ENCODE measurements at regions not wholly inside any gene's neighbourhood (a gene's known extent, or its start where the extent isn't known, plus 50 kb on each side); places are given as distances from the start of the nearest gene placed in this dataset.

DNA sequence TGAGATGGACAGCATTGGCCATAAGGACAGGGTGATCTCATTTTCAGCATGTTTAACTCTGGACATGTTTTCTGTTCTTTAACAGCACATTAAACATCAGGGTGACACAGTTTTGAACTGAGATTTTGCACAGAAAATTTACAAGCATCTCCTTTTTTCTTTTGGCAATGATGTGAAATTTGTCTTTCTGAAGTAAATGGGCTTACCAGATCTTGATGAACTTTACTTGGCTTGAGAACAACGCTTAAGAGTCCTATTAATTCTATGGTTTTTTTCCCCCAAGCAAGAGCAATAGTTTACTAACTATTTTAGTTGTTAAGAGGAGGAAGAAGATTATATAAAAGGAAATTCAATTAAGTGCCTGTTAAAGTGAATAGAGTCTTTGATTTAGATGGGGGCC, 491.0 kb downstream of the SNAPC1 start:
- H3K36me3 ChIP-seq (replicated peaks in 1 of 2; ENCODE audit: control insufficient read depth in 1 of 2, insufficient read depth in 2 of 2, low read length in 2 of 2), result no peaks in the 10 kb centered on the region
- TF ChIP-seq HOXA7 (CRISPR knock-in tag; IDR thresholded peaks at IDR 0.05), result no peak
- TF ChIP-seq, protein P1, sequence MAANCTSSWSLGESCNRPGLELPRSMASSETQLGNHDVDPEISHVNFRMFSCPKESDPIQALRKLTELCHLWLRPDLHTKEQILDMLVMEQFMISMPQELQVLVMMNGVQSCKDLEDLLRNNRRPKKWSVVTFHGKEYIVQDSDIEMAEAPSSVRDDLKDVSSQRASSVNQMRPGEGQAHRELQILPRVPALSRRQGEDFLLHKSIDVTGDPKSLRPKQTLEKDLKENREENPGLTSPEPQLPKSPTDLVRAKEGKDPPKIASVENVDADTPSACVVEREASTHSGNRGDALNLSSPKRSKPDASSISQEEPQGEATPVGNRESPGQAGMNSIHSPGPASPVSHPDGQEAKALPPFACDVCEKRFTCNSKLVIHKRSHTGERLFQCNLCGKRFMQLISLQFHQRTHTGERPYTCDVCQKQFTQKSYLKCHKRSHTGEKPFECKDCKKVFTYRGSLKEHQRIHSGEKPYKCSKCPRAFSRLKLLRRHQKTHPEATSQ (CRISPR knock-in tag; IDR thresholded peaks at IDR 0.05; ENCODE audit: borderline replicate concordance), result no peak
- TF ChIP-seq ZMAT3 (CRISPR knock-in tag; conservative IDR thresholded peaks at IDR 0.05), result no peak
- no peak for TF ChIP-seq SIX4 (CRISPR knock-in tag; IDR thresholded peaks at IDR 0.05)
- TF ChIP-seq ZNF644 (CRISPR knock-in tag; IDR thresholded peaks at IDR 0.05; ENCODE audit: low read depth), result no peak
- TF ChIP-seq, protein P2, sequence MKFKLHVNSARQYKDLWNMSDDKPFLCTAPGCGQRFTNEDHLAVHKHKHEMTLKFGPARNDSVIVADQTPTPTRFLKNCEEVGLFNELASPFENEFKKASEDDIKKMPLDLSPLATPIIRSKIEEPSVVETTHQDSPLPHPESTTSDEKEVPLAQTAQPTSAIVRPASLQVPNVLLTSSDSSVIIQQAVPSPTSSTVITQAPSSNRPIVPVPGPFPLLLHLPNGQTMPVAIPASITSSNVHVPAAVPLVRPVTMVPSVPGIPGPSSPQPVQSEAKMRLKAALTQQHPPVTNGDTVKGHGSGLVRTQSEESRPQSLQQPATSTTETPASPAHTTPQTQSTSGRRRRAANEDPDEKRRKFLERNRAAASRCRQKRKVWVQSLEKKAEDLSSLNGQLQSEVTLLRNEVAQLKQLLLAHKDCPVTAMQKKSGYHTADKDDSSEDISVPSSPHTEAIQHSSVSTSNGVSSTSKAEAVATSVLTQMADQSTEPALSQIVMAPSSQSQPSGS (CRISPR knock-in tag; IDR thresholded peaks at IDR 0.05), result no peak
- no peaks in the 10 kb centered on the region for H4K20me1 ChIP-seq (ENCODE audit: insufficient read depth, low read length)
- DNase-seq (ENCODE audit: low spot score) (no peak), FAIRE-seq (no peak), ATAC-seq (no peak)
- H3K4me3 ChIP-seq (replicated peaks in 1 of 3; ENCODE audit: insufficient read depth in 1 of 3, low read depth in 2 of 3, low read length in 3 of 3), result no peak overlapping the region
- BruUV-seq (replicated peaks), result no TSS peak
- no peaks in the 10 kb centered on the region for H3K9me3 ChIP-seq (ENCODE audit: low read length)
- H3K27ac ChIP-seq (ENCODE audit: extremely low read length, insufficient read depth, low read length), result no peak overlapping the region
- no peak overlapping the region for H2AFZ ChIP-seq (ENCODE audit: low read length)
- peaks cover 10% of the 10 kb centered on the region; the same call in 1 of the 2 replicates for H3K4me1 ChIP-seq (ENCODE audit: insufficient read depth, low read length)
- no peak overlapping the region for H3K9ac ChIP-seq (ENCODE audit: insufficient read depth, low read depth, low read length)
- WGBS (ENCODE audit: low lambda C conversion rate), result 0% methylated on average over 1 of the region's 1 CpG
- ChIA-PET CTCF (ENCODE audit: low intra/inter-chr PET ratio, low total read pairs) (no interaction called here), POLR2A (no interaction called here)
- H3K79me2 ChIP-seq (ENCODE audit: insufficient read depth, low read length), result no peaks in the 10 kb centered on the region
- in situ Hi-C loops (cut with HindIII; ENCODE audit: extremely low pct_ligation_motif_present, low pct_unique_long_range_greater_than_20kb), result no loop called here
- no peaks in the 10 kb centered on the region for H3K27me3 ChIP-seq (ENCODE audit: control insufficient read depth in 1 of 2, insufficient read depth in 2 of 2, low read length in 2 of 2)
- intact Hi-C loops (cut with micrococcal nuclease; ENCODE audit: unreplicated experiment), result no loop called here
- no peak overlapping the region for H3K4me2 ChIP-seq (ENCODE audit: low read depth, low read length)

DNA sequence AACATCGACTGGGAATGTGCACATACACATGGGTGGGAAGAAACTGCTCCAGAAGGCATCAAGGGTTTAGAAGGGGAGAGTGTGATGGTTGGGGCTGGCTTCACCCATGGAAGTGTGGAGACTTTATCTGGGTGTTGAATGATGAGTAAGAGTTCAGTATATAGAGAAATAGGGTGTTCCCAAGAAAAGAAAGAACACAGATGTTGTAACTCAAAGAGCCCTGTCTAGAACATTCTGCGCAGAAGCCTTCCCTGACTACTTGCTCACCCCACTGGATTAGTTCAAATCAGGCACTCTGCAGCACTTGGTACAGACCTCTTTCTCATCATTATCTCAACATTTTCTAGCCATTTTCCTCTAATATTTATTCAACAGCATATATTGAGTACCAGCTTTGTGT, 491.7 kb downstream of the SNAPC1 start:
- ATAC-seq, result no peak
- TF ChIP-seq, protein P3, sequence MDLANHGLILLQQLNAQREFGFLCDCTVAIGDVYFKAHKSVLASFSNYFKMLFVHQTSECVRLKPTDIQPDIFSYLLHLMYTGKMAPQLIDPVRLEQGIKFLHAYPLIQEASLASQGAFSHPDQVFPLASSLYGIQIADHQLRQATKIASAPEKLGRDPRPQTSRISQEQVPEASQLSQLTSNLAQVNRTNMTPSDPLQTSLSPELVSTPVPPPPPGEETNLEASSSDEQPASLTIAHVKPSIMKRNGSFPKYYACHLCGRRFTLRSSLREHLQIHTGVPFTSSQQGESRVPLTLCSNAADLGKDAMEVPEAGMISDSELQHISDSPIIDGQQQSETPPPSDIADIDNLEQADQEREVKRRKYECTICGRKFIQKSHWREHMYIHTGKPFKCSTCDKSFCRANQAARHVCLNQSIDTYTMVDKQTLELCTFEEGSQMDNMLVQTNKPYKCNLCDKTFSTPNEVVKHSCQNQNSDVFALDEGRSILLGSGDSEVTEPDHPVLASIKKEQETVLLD (CRISPR knock-in tag; IDR thresholded peaks at IDR 0.05; ENCODE audit: low read depth), result no peak
- no peak for TF ChIP-seq REXO4 (CRISPR knock-in tag; IDR thresholded peaks at IDR 0.05; ENCODE audit: borderline replicate concordance)
- TF ChIP-seq KAT2B (IDR thresholded peaks at IDR 0.05; ENCODE audit: borderline replicate concordance, low read depth, low read length), result no peak
- TF ChIP-seq, protein P4, sequence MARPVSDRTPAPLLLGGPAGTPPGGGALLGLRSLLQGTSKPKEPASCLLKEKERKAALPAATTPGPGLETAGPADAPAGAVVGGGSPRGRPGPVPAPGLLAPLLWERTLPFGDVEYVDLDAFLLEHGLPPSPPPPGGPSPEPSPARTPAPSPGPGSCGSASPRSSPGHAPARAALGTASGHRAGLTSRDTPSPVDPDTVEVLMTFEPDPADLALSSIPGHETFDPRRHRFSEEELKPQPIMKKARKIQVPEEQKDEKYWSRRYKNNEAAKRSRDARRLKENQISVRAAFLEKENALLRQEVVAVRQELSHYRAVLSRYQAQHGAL (CRISPR knock-in tag; IDR thresholded peaks at IDR 0.05; ENCODE audit: not compliant biosample characterization), result no peak
- TF ChIP-seq ZNF746 (CRISPR knock-in tag; IDR thresholded peaks at IDR 0.05), result no peak
- TF ChIP-seq ZNF264 (CRISPR knock-in tag; IDR thresholded peaks at IDR 0.05), result no peak
- no peak for TF ChIP-seq KMT2B (CRISPR knock-in tag; IDR thresholded peaks at IDR 0.05)
- no peak for TF ChIP-seq GZF1 (CRISPR knock-in tag; IDR thresholded peaks at IDR 0.05)
- TF ChIP-seq ZNF788 (CRISPR knock-in tag; IDR thresholded peaks at IDR 0.05; ENCODE audit: borderline replicate concordance), result no peak
- TF ChIP-seq ETV5 (CRISPR knock-in tag; IDR thresholded peaks at IDR 0.05; ENCODE audit: borderline replicate concordance), result no peak

More for the DNA sequence above, 491.7 kb downstream of the SNAPC1 start:
- no TSS peak for BruUV-seq (replicated peaks)
- Histone ChIP-seq H3K27me3 (ENCODE audit: control insufficient read depth in 1 of 2, insufficient read depth in 2 of 2, low read length in 2 of 2) (no peaks in the 10 kb centered on the region), H2AFZ (ENCODE audit: low read length) (no peak overlapping the region), H3K36me3 (replicated peaks in 1 of 2; ENCODE audit: control insufficient read depth in 1 of 2, insufficient read depth in 2 of 2, low read length in 2 of 2) (no peaks in the 10 kb centered on the region), H4K20me1 (ENCODE audit: insufficient read depth, low read length) (no peaks in the 10 kb centered on the region), H3K4me1 (ENCODE audit: insufficient read depth, low read length) (peaks cover 10% of the 10 kb centered on the region; the same call in 1 of the 2 replicates), H3K4me3 (replicated peaks in 1 of 3; ENCODE audit: insufficient read depth in 1 of 3, low read depth in 2 of 3, low read length in 3 of 3) (no peak overlapping the region), H3K9ac (ENCODE audit: insufficient read depth, low read depth, low read length) (no peak overlapping the region), H3K27ac (ENCODE audit: extremely low read length, insufficient read depth, low read length) (no peak overlapping the region), H3K4me2 (ENCODE audit: low read depth, low read length) (no peak overlapping the region), H3K9me3 (ENCODE audit: low read length) (no peaks in the 10 kb centered on the region), H3K79me2 (ENCODE audit: insufficient read depth, low read length) (no peaks in the 10 kb centered on the region)
- FAIRE-seq (no peak), DNase-seq (ENCODE audit: low spot score) (no peak)
- WGBS (ENCODE audit: low lambda C conversion rate), result 46% methylated on average over 2 of the region's 2 CpGs
- intact Hi-C loops (cut with micrococcal nuclease; ENCODE audit: unreplicated experiment) (no loop called here), in situ Hi-C loops (cut with HindIII; ENCODE audit: extremely low pct_ligation_motif_present, low pct_unique_long_range_greater_than_20kb) (no loop called here)
- ChIA-PET POLR2A (no interaction called here), CTCF (ENCODE audit: low intra/inter-chr PET ratio, low total read pairs) (no interaction called here)

Data from HepG2 (cell line).